Kidney tubule cell (primary cell): ENCODE measurements at regions not wholly inside any gene's neighbourhood (a gene's known extent, or its start where the extent isn't known, plus 50 kb on each side); places are given as distances from the start of the nearest gene placed in this dataset.
"Not testable (repeated sequence)": the region's sequence is repeated elsewhere in the genome, so short reads cannot be mapped to it uniquely, and the experiment has no call there.

Experiments used
- DNase-seq: peaks from one replicate; pipeline ENCODE4 v3.0.0-alpha.2; 2018; ENCODE audit warnings: low spot score

DNA sequence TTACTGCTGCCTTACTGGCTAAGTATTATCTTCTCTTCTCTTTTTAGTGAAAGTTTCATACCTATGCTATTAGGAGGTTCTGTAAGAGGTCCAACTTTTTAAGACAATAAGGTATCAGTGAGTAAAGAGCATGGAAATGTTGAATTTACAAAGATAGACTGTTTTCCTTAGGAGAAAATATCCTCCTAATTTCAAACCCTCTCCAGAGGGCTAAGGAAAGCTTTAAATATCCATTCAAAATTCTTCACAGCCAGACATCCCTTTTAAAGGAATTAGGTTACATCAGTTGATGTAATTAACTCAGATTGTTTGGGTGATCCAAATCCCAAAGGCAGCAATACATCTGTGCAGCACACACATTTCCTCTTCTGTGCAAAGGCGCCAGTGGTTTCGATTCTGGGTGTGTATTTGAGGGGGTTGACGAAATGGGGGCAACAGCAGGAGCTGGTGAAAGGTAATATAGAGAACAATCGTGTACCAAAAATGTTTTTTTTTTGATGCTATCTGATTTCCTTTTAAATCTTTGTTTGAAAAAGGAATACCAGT lies 273.8 kb upstream of the RPS23 start:
- no peak for DNase-seq

- DNase-seq, result no peak
These were observed 273.0 kb upstream of the RPS23 start for GRCh38 chr5:82551192-82551591.

GRCh38 chr5:82549263-82549662 lies 271.1 kb upstream of the RPS23 start:
- no peak for DNase-seq

DNA sequence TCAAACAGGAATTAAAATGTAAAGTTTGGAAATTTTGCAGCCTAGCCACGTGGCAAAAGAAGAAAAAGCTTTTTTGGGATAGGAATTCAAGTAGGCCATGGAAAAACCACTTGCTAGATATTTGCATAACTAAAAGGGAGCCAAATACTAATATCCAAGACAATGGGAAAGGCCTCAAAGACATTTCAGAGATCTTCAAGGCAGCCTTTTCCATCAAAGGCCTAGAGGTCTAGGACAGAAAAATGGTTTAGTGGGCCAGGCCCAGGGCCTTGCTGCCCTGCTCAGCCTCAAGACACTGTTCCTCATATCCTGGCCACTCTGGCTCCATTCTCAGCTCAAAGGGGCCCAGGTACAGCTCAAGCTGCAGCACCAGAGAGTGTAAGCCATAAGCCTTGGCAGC lies 265.9 kb upstream of the RPS23 start:
- no peak for DNase-seq

DNA sequence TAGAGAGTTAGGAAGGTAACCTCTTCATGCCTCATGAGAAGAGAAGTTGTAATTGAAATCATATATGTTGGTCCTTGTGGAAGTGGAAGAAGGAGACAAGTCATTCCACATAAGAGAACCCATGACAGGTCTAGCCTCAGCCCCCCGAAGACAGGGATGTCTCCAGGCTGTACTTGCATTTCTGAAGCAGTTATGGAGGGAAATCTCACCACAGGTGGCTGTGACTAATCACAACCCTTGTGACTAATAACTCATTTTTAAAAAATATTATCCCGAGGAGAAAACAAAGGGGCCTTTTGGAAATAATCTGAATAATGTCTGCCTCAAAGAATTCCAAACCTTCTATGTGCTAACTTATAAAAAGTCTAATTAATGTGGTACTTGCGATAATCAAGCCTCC lies 262.1 kb upstream of the RPS23 start:
- no peak for DNase-seq

DNA sequence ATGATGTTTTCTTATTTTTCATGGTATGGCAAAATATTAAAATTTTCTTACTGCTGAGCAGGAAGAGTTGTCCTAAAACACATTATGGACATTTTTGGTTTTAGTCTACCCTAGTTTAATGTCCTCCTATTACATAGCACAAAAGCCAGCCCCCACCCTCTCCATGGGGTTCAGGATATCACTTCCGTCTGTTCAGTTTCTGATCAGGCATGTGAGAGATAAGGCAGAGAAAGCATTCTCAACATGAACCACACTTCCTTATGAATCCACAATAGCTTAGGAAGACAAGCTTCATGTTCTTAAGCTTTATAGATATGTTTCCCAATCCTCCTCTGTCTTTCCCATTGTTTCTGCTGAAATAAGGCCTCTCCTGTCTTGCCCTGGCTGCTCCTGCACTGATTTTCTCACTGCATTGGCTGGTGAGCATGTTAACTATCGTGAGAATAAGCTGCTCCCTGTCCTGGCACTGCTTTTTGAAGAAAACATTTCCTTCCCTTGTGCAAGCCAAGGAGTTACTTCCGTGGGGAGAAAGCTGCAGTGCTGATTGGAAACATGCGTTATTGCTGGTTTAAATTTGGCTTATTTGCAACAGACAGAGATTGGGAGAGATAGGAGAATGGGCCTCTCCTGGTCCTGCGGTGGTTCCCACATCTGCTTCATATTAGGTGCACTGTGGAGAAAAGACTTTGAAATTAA lies 260.3 kb upstream of the RPS23 start:
- no peak for DNase-seq

GRCh38 chr5:82537687-82538306 lies 259.6 kb upstream of the RPS23 start:
- no peak for DNase-seq

- no peak for DNase-seq
These were observed 256.8 kb upstream of the RPS23 start for GRCh38 chr5:82534986-82535385.

DNA sequence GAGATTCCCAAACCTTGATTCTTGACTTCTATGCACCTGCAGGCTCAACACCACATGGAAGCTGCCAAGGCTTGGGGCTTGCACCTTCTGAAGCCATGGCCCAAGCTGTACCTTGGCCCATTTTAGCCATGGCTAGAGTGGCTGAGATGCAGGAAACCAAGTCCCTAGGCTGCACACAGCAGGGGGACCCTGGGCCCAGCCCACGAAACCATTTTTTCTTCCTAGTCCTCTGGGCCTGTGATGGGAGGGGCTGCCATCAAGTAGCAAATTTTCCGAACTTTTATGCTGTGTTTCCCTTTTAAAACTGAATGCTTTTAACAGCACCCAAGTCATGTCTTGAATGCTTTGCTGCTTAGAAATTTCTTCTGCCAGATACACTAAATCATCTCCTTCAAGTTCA lies 253.9 kb upstream of the RPS23 start:
- DNase-seq, result not testable (repeated sequence)

DNA sequence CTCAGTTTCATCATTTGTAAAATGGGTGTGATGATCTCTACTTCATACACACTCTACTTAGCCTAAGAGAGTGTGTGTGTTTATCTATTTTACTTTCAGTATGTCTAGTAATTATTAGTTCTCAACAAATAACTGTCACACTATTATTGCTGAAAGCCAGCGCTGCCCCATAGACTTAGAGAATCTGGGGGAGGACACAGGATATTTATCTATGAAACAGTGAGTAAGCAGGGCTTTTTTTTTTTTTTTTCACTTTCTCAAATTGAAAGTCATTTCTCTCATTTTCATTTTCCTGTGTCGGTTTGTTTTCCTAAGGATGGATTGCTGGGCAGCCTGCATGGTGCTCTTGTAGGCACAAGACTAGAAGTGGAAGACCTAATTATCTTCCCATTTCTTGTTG lies 248.4 kb upstream of the RPS23 start:
- DNase-seq, result no peak

GRCh38 chr5:82525626-82526025 lies 247.5 kb upstream of the RPS23 start:
- no peak for DNase-seq

GRCh38 chr5:82523633-82524032 lies 245.5 kb upstream of the RPS23 start:
- DNase-seq, result no peak

DNA sequence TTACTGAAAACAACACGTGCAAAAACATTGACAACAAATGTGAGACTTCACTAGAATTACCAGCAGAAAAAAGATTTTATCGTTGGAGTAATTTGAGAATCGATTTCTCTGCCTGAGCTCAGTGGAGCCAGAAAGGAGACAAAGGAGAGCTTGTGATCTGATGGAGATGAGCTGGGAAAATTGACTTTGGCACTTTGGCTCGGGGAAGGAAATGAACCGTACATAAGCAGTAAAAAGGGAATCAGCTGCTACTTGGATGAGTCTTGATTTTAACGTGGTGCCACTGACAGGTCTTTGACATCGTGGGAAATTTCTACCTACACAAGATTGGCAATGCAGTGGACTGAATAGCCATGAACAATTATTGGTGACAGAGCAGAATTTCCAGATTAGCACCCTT lies 244.7 kb upstream of the RPS23 start:
- no peak for DNase-seq

DNA sequence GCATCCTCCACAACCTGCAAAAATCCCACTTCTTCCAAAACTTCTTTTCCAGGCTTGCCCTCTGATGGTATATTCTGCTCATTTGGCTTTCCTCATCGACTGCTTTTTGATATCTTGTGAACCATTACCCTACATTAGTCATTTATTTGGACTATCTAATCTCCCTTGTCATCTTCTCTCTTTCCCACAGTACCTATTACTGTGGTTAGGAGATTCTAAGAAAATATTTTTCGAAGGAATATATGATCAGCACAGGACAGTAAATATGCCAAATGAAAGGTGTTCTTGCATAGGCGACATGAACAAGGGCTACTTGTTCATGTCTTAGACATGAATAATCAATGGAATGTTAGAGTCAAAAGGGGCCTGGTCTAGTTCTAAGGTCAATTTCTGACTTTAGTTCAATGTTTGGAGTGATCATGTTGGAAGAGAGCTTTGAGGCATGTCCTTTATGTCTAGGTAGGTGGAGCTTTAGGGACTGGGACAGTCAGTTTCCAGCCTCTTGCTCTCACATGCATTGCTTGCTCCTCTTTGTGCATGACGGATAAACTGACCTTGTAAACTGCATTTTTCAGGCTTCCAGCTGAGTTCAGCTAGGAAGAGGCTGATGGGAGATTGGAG lies 243.4 kb upstream of the RPS23 start:
- no peak for DNase-seq

DNA sequence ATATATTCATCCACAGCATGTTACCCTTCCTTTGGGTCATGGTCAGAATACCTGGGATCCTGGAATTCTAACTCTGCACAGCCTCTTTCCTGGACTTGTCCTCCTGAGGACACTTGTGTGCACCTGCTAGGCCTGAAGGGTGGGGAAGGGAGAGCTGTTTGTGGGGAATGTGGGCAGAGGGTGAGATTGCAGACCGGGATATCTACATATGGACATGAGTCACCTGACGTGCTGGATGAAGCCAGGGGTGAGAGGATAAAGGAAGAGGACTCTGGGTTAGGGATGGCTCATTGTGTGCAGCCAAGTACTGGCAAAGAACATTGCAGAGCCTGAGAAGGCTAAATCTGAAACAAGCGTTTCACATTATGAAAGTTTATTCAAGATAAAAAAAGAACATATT lies 241.4 kb upstream of the RPS23 start:
- DNase-seq, result no peak

DNA sequence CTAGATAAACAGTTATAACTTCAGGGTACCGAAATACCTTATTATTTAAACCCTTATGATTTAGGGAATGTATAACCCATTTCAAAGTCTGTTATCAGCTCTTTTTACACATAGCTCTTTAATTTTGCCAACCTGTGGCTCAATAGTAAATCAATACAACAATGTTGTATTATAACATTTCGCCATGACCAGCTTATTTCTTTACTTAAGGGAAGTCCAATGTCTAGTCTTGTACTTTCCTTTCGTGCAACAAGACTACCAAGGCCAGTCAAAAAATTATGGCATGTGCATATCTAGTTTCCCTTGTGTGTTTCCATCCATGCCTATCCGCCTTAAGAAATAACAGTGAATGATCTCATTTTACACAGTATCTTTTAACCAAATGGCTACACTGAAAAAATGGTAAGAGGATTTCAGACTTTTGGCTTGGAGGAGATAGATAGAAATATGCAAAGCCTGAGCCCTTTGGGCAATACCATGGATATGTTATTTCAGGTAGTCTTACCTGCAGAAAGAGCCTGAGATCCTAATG lies 239.5 kb upstream of the RPS23 start:
- DNase-seq, result no peak

DNA sequence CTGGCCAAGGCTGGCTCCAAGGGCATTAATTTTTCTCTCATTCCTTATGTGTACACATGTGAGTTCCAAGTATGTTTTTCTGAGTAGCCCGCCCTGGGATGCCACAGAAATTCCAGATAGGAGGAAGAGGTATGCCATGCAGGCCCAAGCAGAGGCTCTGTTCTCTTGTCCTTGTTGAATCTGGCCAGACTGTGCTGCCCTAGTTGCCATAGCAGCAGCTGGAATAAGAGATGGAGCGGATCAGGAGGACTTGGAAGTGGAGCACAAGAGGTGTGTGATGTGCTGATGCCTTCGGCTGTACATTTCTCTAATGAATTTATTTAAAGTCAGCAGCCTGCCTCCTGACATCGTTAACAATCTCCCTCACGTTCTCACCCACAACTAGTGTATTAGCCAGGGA lies 235.6 kb upstream of the RPS23 start:
- no peak for DNase-seq

GRCh38 chr5:82512025-82512424 lies 233.9 kb upstream of the RPS23 start:
- peak; percentile 38 for DNase-seq

GRCh38 chr5:82511134-82511533 lies 233.0 kb upstream of the RPS23 start:
- no peak for DNase-seq

- no peak for DNase-seq
These were observed 231.6 kb upstream of the RPS23 start for GRCh38 chr5:82509762-82510161.

DNA sequence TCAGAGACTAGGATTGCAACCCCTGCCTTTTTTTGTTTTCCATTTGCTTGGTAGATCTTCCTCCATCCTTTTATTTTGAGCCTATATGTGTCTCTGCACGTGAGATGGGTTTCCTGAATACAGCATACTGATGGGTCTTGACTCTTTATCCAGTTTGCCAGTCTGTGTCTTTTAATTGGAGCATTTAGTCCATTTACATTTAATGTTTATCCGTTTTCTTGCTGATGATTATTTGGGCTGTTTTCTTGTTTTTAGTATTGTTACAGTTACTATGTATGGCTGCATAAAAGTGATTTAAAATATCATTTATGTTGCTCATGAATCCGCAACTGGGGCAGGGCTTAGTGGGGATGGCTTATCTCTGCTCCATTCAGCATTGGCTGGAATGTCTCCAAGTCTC lies 228.2 kb upstream of the RPS23 start:
- DNase-seq, result not testable (repeated sequence)

DNA sequence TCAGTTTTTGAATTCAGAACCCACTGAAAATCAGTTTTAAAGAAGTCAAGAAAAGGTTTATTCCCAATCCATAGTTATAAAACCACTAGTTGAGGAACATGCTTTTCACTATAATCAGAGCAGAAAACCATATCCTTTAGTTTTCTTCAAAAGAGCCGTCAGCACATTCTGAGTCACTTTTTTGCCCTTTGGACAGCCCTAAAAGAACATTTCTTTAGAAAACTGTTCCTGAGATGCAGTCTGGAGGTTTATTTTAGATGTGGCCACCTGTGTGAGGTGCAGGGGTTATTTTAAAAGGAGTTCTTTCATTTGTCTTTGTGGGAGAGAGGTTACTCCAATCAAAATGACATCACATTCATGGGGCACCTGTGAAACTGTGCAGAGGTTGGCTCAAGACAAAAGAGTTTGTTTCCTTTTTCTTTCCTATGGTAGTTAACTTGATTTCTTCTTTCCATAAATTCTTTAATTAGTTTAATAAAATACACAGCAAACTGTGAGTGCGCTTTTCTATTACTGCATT lies 221.6 kb upstream of the RPS23 start:
- DNase-seq, result no peak

- DNase-seq, result no peak
These were observed 219.1 kb upstream of the RPS23 start for GRCh38 chr5:82497242-82497641.
